GM12878 (cell line): ENCODE measurements at regions not wholly inside any gene's neighbourhood (a gene's known extent, or its start where the extent isn't known, plus 50 kb on each side); places are given as distances from the start of the nearest gene placed in this dataset.
"Not testable (repeated sequence)": the region's sequence is repeated elsewhere in the genome, so short reads cannot be mapped to it uniquely, and the experiment has no call there.

Experiments
- BRCA1 ChIP-seq: IDR thresholded peaks from 2 replicates; pipeline ENCODE4 v1.6.1; 2011; ENCODE audit warnings: low read depth, low read length, improper control_type of control experiment
- EZH2 ChIP-seq: IDR thresholded peaks from 2 replicates; pipeline ENCODE4 v1.6.1; 2012; ENCODE audit warnings: low read depth, mild to moderate bottlenecking, control low read depth, inconsistent platforms, low read length, borderline replicate concordance; ENCODE audit not compliant: control insufficient read depth
- KAT2A ChIP-seq: conservative IDR thresholded peaks from 2 replicates; pipeline ENCODE4 v1.6.1; 2011; ENCODE audit warnings: low read depth, low read length; ENCODE audit not compliant: control insufficient read depth
- MTA2 ChIP-seq: fragments of 450-650 bp; IDR thresholded peaks from 2 replicates; pipeline ENCODE4 v1.6.1; 2016; ENCODE audit warnings: low read depth, mild to moderate bottlenecking, moderate library complexity
- NFYA ChIP-seq: IDR thresholded peaks from 2 replicates; pipeline ENCODE4 v1.6.1; 2011; ENCODE audit warnings: low read depth, mild to moderate bottlenecking, low read length, improper control_type of control experiment, borderline replicate concordance
- POLR2AphosphoS5 ChIP-seq: IDR thresholded peaks from 2 replicates; pipeline ENCODE4 v1.6.1; 2011; ENCODE audit warnings: mild to moderate bottlenecking, low read length, inconsistent platforms
- SRF ChIP-seq, 2 experiments: IDR thresholded peaks; 2 replicates each; pipeline ENCODE4 v1.6.1; 2011; ENCODE audit warnings: low read depth in 2 of 2, low read length in 2 of 2, mild to moderate bottlenecking in 1 of 2, moderate library complexity in 1 of 2
- TF ChIP-seq, protein P1 (sequence below): fragments of 450-650 bp; IDR thresholded peaks from 2 replicates; pipeline ENCODE4 v1.6.1; 2017; ENCODE audit warnings: mild to moderate bottlenecking
- TF ChIP-seq, protein P2 (sequence below), 3 experiments: IDR thresholded peaks in 2 of 3; conservative IDR thresholded peaks in 1 of 3; 2 replicates each; pipeline ENCODE4 v1.5.1; 2011; ENCODE audit warnings: low read depth in 3 of 3, low read length in 3 of 3, mild to moderate bottlenecking in 3 of 3, control low read depth in 2 of 3, moderate library complexity in 2 of 3, inconsistent platforms in 1 of 3, mixed read lengths in 1 of 3; ENCODE audit not compliant: control insufficient read depth in 2 of 3, insufficient read depth in 1 of 3; ENCODE audit errors: extremely low read depth in 1 of 3

DNA sequence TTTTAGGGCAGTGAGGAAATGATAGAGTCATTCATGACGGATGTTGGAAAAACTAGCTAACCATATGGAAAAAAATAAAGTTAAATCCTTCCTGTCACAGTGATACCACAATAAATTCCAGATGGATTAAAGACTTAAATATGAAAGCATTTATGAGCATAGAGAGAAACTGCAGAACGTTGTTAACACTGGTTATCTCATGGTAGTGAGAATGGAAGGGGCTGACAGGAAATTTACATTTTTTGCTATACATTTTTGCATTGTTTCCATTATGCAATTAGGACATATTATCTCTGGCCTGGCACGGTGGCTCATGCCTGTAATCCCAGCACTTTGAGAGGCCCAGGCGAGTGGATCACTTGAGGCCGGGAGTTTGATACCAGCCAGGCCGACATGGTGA lies 130.5 kb upstream of the VOPP1 start:
- TF ChIP-seq POLR2AphosphoS5; BRCA1; MTA2; KAT2A; NFYA; SRF (IDR thresholded peaks at IDR 0.05; ENCODE audit: low read depth in 2 of 2, low read length in 2 of 2); EZH2: not testable (repeated sequence)
- TF ChIP-seq, protein P1, sequence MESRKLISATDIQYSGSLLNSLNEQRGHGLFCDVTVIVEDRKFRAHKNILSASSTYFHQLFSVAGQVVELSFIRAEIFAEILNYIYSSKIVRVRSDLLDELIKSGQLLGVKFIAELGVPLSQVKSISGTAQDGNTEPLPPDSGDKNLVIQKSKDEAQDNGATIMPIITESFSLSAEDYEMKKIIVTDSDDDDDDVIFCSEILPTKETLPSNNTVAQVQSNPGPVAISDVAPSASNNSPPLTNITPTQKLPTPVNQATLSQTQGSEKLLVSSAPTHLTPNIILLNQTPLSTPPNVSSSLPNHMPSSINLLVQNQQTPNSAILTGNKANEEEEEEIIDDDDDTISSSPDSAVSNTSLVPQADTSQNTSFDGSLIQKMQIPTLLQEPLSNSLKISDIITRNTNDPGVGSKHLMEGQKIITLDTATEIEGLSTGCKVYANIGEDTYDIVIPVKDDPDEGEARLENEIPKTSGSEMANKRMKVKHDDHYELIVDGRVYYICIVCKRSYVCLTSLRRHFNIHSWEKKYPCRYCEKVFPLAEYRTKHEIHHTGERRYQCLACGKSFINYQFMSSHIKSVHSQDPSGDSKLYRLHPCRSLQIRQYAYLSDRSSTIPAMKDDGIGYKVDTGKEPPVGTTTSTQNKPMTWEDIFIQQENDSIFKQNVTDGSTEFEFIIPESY = not testable (repeated sequence)
- TF ChIP-seq, protein P2, sequence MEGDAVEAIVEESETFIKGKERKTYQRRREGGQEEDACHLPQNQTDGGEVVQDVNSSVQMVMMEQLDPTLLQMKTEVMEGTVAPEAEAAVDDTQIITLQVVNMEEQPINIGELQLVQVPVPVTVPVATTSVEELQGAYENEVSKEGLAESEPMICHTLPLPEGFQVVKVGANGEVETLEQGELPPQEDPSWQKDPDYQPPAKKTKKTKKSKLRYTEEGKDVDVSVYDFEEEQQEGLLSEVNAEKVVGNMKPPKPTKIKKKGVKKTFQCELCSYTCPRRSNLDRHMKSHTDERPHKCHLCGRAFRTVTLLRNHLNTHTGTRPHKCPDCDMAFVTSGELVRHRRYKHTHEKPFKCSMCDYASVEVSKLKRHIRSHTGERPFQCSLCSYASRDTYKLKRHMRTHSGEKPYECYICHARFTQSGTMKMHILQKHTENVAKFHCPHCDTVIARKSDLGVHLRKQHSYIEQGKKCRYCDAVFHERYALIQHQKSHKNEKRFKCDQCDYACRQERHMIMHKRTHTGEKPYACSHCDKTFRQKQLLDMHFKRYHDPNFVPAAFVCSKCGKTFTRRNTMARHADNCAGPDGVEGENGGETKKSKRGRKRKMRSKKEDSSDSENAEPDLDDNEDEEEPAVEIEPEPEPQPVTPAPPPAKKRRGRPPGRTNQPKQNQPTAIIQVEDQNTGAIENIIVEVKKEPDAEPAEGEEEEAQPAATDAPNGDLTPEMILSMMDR (IDR thresholded peaks at IDR 0.05 in 2 of 3, conservative IDR thresholded peaks at IDR 0.05 in 1 of 3; ENCODE audit: control insufficient read depth in 2 of 3, extremely low read depth in 1 of 3, insufficient read depth in 1 of 3, low read depth in 3 of 3, low read length in 3 of 3) = not testable (repeated sequence)
